GM21528 (cell line): ENCODE measurements at regions not wholly inside any gene's neighbourhood (a gene's known extent, or its start where the extent isn't known, plus 50 kb on each side); places are given as distances from the start of the nearest gene placed in this dataset.
"Not testable (repeated sequence)": the region's sequence is repeated elsewhere in the genome, so short reads cannot be mapped to it uniquely, and the experiment has no call there.

Source experiments
- ATAC-seq: cut with Tn5 transposase; IDR thresholded peaks from one replicate; pipeline ENCODE4 v1.9.1; 2021; ENCODE audit warnings: mild to moderate bottlenecking, moderate library complexity; ENCODE audit not compliant: unreplicated experiment, low FRiP score

GRCh38 chr20:48492715-48493070, 335.1 kb downstream of the PREX1 start:
- no peak for ATAC-seq

GRCh38 chr20:48492015-48492714, 335.6 kb downstream of the PREX1 start:
- no peak for ATAC-seq

GRCh38 chr20:48490961-48491831, 336.6 kb downstream of the PREX1 start:
- no peak for ATAC-seq

- not testable (repeated sequence) for ATAC-seq
These were observed 337.5 kb downstream of the PREX1 start for GRCh38 chr20:48490341-48490740.

GRCh38 chr20:48489656-48490055, 338.1 kb downstream of the PREX1 start:
- ATAC-seq, result no peak

- ATAC-seq, result no peak
These were observed 338.7 kb downstream of the PREX1 start for GRCh38 chr20:48489046-48489463.

- ATAC-seq, result not testable (repeated sequence)
These were observed 339.3 kb downstream of the PREX1 start for GRCh38 chr20:48488334-48489034.

- ATAC-seq, result no peak
These were observed 341.7 kb downstream of the PREX1 start for GRCh38 chr20:48486065-48486464.

- ATAC-seq, result not testable (repeated sequence)
These were observed 342.6 kb downstream of the PREX1 start for GRCh38 chr20:48485153-48485552.

GRCh38 chr20:48483334-48484066, 344.3 kb downstream of the PREX1 start:
- ATAC-seq, result no peak

GRCh38 chr20:48482790-48483189, 345.0 kb downstream of the PREX1 start:
- no peak for ATAC-seq

- ATAC-seq, result no peak
These were observed 347.5 kb downstream of the PREX1 start for GRCh38 chr20:48480216-48480772.

GRCh38 chr20:48478806-48479585, 348.8 kb downstream of the PREX1 start:
- ATAC-seq, result no peak

GRCh38 chr20:48478370-48478769, 349.4 kb downstream of the PREX1 start:
- no peak for ATAC-seq

- no peak for ATAC-seq
These were observed 350.9 kb downstream of the PREX1 start for GRCh38 chr20:48476854-48477253.

GRCh38 chr20:48474022-48474421, 353.8 kb downstream of the PREX1 start:
- ATAC-seq, result no peak

GRCh38 chr20:48471759-48472408, 355.9 kb downstream of the PREX1 start:
- ATAC-seq, result no peak

- ATAC-seq, result no peak
These were observed 356.6 kb downstream of the PREX1 start for GRCh38 chr20:48471176-48471575.

- no peak for ATAC-seq
These were observed 357.7 kb downstream of the PREX1 start for GRCh38 chr20:48470141-48470540.
